Thyroid gland (tissue), 4 donors: ENCODE measurements at regions not wholly inside any gene's neighbourhood (a gene's known extent, or its start where the extent isn't known, plus 50 kb on each side); places are given as distances from the start of the nearest gene placed in this dataset.

Experiments
- CTCF ChIP-seq, 6 experiments: fragments of 200-600 bp in 3 of 6; fragments of 450-650 bp in 3 of 6; sonication (generic) in 3 of 6; IDR thresholded peaks; one replicate each; pipeline ENCODE4 v1.5.1; 2016 to 2019; ENCODE audit warnings: antibody characterized with exemption in 6 of 6, mild to moderate bottlenecking in 2 of 6, inconsistent platforms in 1 of 6, moderate library complexity in 1 of 6
- POLR2A ChIP-seq, 2 donors: fragments of 450-650 bp; IDR thresholded peaks; one replicate each; pipeline ENCODE4 v1.6.1; 2017; ENCODE audit warnings: antibody characterized with exemption in 2 of 2, mild to moderate bottlenecking in 2 of 2, moderate library complexity in 1 of 2

- TF ChIP-seq CTCF (IDR thresholded peaks at IDR 0.05) (no peak), POLR2A (IDR thresholded peaks at IDR 0.05) (no peak)
Observed at GRCh38 chrX:5220421-5220820, 1008.2 kb downstream of the NLGN4X start.
